ENCODE measurements at regions not wholly inside any gene's neighbourhood (a gene's known extent, or its start where the extent isn't known, plus 50 kb on each side); places are given as distances from the start of the nearest gene placed in this dataset.

DNA sequence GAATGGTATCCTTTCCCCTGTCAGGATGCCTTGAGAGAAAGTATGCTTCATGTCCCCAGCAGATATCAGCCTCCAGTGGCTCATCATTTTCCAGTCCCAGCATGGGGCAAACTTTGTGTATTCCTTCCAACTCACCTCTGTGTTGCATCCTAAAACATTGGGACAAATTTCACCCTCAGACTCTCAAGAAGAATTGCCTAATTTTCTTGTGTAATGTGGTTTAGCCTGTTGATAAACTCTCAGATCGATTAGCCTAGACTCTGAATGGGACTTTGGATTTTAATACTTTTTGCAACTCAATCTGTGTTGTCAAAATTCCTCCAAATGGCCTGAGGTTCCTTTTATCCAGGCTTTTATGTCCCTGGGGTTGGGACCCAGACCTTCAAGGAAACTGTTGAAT is 805.3 kb downstream of the C4orf33 start:
- TF ChIP-seq NR2F1 (conservative IDR thresholded peaks at IDR 0.05) (no peak), TCF3 (IDR thresholded peaks at IDR 0.05; ENCODE audit: borderline replicate concordance, insufficient read depth, low read depth, low read length) (no peak)

Data from GM12878 (cell line).